Hematopoietic multipotent progenitor cell (in vitro differentiated cells): ENCODE measurements at regions not wholly inside any gene's neighbourhood (a gene's known extent, or its start where the extent isn't known, plus 50 kb on each side); places are given as distances from the start of the nearest gene placed in this dataset.

Source experiments
- DNase-seq, 3 donors: peaks; one replicate each; pipeline ENCODE4 v3.0.0-alpha.2; 2011 to 2015; ENCODE audit warnings: low read depth in 2 of 3, low spot score in 2 of 3

DNA sequence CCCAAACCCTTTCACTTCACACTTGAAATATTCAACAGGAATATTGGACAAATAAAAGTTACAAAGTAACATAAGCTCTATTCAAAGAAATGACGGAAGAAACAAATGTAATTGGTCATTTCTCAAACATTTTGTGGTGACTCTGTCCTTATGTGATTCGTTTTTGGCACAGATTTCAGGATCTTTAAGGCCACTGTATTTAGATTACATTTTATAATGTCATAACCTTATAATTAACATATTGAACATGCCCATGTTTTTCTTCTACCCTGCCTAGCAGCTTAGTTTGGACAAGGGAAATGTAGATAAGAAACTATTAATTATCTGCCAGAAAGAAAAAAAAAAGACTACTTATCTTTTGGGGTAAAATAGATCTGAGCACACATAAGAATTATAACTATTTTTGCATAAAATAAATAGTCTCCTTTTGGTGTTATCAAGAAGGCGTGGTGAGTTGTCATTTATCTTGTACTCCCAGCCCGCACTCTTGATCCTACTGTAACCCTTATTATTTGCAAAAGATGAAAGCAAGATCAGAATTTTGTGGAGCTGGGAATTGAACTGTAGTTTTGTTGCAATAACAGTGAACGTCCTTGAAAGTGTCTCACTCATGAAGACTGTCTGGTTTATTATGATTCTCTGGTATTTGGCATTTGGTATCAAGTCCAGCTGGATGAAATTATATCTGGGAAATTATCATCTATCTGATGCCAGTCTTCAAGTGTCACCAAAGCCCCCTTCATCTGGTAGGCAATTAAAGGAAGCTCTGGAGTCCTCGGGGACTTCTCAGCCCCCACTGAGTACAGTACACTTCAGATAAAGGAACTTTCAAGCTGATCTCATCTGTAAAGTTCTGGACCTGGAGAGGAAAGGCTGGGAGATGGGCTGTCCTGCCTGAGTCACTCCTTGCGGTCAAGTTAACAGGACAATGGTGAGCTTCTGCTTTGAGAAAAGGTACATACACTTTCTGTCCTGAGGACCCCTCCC lies 175.7 kb upstream of the INHBA start:
- no peak for DNase-seq

DNA sequence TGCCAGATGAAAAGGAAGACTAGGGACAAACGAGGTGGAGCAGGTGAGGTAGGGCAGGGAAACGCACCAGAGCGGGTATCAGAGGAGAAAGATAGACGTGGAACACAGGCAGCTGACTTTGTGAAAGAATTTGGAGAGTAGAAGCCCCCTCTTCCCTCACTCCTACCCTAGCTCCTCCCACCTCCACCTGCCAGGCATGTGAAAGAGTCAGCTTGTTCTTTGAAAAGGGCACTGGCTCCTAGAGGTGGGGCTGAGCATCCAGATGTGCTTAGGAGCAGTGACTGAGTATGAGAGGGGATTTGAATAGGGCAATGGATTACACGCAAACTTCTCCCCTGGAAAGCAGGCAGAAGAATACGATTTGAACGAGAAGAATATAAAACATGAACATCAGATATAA lies 174.2 kb upstream of the INHBA start:
- DNase-seq: no peak

- no peak for DNase-seq
Measured at GRCh38 chr7:41875513-41875912, 172.6 kb upstream of the INHBA start.

GRCh38 chr7:41874201-41874785 lies 171.4 kb upstream of the INHBA start:
- DNase-seq: no peak

- DNase-seq: no peak
Measured at GRCh38 chr7:41873741-41874140, 170.9 kb upstream of the INHBA start.

GRCh38 chr7:41872966-41873365 lies 170.1 kb upstream of the INHBA start:
- no peak for DNase-seq

DNA sequence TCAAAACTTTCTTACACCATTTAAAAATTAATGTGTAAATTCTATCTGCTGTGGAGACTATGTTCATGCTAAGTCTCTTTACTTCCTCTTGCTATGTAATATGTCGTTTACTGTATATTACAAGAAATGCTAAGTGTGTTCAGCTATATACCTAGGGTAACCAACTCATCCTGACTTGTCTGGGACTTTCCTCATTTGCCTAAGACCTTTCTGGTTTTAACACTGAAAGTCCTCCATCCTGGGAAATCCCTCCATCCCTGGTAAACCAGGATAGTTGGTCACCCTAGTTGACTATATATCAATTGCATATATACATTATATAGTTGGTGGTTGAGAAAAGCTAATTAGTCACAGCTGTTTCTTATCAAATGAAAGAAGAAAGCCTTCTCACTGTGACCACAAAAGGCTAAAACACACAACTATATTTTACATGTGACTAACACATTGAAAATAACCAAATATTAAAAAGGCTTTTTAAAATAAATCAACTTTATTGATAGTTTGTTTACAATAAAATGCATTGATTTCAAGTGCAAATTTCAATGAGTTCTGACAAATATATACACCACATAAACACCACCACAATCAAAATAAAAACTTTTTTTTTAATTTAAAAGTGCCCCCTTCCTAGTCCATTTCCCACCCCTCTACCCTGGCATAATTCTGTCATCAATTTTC lies 167.7 kb upstream of the INHBA start:
- DNase-seq: no peak

DNA sequence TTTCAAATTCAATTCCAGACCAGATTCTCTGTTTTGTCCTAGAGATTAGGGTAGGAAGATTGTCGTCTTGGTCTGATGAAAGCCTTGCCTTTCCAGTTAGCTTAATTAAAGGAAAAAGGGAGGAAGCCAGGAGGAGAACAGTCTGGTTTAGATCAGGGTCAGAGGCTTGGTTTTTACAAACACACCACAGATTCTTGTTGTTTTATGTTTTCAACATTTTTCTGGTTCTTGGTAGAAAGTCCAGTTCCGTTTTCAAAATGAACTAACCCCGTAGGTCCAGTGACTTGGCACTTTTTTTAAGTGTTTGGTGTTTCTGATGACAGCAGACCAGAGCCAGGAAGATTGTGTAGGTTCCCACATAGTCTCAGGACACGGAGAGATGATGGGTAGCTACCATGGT lies 167.1 kb upstream of the INHBA start:
- DNase-seq: peak in 2 of 3 donors; percentile 40 to 65

DNA sequence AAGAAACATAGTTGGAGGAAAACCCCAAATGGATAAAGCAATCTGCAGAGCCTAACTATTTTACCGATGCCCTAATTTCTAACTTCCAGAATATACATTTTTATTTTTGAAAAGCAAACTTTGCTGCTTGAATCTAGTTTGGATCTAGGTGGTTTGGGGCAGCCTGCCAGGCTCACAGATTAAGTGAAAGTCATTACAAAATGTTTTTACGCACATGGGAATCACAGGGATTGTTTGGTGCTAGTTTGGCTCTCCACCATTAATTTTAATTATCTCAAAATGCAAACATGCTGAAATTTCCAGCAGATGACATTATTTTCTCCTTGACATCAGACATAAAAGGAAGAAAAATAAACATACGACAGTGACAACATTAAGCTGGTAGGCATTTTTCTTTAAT lies 166.7 kb upstream of the INHBA start:
- DNase-seq: no peak

DNA sequence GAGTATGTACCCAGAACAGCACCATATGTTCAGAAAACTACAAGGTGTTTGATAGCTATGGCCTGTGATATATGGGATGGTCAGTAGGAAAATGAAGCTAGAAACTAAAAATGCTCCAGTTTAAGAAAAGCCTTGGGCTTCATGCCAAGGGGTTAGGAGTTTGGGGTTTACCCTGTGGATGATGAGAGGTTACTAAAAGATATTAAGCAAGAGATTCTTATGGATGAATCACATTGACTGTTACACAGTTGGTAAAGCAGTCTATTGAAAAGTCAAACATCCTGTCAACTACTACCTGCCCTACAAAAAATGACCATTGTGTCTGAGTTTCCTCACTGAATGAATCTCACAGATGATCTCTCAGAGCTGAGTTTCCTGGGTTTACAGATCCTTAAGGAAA lies 166.2 kb upstream of the INHBA start:
- no peak for DNase-seq

DNA sequence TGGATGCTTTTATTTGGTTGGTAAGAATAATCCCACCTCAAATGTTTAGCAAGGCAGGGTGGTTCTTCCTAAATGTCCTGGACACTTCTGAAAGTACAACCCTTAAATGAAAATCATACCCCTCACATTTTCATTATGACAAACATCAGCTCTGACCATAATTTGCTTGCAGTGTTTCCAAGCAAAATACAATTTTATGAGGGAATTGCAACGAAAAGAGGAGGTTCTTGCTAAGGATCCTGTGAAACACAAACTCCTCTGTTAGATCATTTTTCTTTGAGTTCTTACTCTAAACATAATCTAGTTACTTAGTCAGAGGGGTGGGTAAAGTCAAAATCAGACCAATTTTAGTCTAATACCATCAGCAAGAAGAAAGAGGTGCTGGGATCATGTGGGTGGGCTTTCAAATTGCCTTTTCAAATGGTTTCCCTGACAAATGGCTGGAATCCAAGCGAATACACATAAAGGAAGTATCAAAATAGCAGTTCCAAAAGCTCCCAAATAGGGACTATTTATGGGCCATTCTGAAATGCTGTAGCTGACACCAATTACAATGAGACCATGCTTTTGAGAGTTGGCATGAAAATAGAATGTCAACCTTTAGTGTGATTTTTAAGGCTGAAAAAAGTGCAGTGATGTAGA lies 164.9 kb upstream of the INHBA start:
- DNase-seq: no peak

DNA sequence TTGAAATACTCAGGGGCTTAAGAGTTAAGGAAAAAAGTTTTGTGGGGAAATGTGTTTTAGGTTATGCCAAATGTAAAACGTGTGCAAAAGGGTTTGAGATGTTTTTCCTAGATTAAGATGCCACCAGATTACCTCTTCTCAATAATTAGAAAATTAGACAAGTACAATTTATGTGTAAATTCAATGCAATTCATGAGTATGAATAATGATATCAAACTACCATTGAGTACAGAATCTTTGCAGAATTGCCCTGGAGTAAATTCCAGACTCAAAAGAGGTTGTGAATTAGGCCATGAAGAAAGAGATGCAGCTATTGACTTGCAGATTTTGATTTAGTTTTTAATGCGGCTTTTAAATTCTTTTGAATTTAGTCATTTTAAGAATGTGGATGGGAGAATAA lies 159.4 kb upstream of the INHBA start:
- DNase-seq: no peak

DNA sequence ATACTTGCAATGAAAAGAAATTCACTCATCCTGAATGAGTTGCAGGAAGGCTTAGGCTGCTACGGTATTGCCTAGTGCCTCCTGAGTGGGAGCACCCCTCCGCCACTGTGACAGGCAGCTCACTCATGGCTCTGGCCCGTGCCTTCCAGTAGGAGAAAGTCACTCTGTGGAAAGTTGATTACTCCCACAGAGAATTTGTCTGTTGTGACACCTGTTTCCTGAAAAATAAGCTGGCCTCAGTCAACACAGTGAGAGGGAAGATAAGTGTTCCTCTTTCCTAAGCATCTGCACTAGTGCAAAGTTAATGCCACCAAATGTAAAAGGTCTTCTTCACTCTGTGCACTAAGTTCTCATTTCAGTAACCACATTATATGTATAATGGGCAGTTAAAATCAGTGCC lies 158.8 kb upstream of the INHBA start:
- DNase-seq: peak in 2 of 3 donors; percentile 69 to 77

DNA sequence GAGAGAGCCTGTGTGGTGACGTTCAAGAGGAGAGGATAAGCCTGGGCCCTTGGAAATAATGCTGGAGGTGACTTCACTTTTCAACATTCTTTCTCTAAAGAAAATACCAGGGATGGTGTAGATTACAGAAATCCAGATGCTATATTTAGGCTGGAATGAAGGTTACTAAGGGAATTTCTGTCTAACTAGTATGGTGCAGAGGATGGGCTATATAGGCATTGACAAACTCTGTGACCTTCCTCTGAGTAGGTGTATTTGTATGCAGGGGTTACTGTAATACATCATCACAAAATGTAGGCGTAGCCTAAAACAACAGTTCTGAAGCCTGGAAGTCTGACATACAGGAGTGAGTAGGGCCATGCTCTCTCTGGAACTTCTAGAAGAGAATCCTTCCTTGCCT lies 155.3 kb upstream of the INHBA start:
- DNase-seq: no peak

- no peak for DNase-seq
Measured at GRCh38 chr7:41855798-41856197, 152.9 kb upstream of the INHBA start.

DNA sequence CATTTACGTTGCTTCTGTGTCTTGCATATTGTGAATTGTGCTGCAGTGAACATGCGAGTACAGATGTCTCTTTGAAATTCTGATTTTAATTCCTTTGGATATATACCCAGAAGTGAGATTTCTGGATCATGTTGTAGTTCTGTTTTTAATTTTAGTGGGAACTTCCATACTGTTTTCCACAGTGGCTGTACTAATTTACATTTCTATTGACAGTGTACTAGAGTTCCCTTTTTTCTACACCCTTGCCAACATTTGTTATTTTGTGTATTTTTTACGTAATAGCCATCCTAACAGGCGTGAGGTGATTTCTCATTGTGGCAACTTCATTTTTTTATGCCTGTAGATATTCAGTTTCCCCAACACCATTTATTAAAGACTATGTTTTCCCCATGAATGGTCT lies 144.7 kb upstream of the INHBA start:
- no peak for DNase-seq

DNA sequence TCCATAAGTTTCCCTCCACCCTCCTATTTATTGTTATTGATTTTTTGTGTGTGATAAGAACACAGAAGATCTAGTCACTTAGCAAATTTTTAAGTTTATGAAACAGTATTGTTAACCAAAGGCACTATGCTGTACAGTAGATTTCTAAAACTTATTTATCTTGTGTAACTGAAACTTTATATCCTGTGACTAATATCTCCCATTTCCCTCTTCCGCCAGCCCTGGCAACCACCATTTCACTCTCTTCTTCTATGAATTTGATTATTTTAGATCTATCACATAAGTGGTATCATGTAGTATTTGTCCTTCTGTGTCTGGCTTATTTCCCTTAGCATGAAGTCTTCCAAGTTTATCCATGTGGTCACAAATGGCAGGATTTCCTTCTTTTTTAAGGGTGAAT lies 144.3 kb upstream of the INHBA start:
- no peak for DNase-seq

DNA sequence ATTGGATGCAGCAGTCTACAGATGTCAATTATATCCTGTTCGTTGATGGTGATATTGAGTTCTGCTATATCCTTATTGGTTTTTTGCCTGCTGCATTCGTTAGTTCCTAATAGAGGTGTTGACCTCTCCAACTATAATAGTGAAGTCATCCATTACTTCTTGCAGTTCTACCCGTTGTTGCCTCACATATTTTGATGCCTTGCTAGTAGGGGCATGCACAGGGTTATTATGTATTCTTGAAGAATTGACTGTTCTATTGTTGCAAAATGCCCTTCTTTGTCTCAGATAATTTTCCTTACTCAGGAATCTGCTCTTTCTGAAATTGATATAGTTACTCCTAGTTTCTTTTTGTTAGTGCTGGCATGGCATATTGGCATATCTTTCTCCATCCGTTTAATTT lies 140.1 kb upstream of the INHBA start:
- no peak for DNase-seq

DNA sequence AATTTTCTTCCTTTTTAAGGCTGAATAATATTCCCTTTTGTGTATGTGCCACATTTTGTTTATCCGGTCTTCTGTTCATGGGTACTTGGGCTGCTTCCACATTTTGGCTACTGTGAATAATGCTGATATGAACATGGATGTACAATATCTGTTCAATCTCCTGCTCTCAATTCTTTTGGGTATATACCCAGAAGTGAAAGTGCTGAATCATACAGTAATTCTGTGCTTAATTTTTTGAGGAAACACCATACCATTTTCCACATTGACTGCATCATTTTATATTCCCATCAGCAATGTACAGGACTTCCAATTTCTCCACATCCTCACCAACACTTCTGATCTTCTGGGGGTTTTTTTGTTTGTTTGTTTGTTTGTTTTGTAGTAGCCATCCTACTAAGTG lies 135.0 kb upstream of the INHBA start:
- no peak for DNase-seq

DNA sequence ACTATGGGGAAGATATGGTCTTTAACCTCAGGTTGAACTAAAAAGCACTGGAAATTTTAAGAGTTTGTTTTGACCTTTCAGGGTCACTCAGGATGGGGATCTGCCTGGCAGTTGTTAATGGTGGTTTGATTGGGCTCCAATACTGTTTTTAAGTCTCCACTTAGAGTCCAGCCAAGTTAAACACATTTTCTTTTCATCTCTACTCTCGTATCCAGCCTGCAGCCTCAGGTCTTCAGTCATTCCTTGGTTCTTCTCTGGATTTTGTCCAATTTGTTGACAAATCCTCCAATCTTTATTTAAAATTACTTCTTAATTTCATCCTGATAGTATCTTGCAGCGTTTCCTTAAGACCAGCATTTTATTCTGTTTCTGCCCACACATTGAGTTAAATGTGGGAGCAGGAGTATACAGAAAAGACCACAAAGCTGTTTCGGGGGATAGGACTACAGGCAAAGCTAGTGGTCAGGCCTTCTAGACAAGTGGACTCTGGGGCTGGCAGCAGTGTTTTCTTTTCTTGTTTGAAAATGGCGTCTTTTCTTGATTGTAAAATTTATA lies 133.2 kb upstream of the INHBA start:
- DNase-seq: no peak
